Glutamatergic neuron (in vitro differentiated cells): ENCODE measurements at regions not wholly inside any gene's neighbourhood (a gene's known extent, or its start where the extent isn't known, plus 50 kb on each side); places are given as distances from the start of the nearest gene placed in this dataset.

Experiments
- DNase-seq: peaks from one replicate; pipeline ENCODE4 v3.0.0; 2022
- H3K27ac Mint-ChIP-seq: one replicate; pipeline ENCODE4 v1.8.0; 2020; ENCODE audit warnings: mild to moderate bottlenecking, mixed read lengths, inconsistent platforms; ENCODE audit not compliant: unreplicated experiment
- H3K27me3 Mint-ChIP-seq: one replicate; pipeline ENCODE4 v1.8.0; 2020; ENCODE audit warnings: mild to moderate bottlenecking, moderate library complexity, mixed read lengths, inconsistent platforms; ENCODE audit not compliant: unreplicated experiment
- H3K36me3 Mint-ChIP-seq: one replicate; pipeline ENCODE4 v1.8.0; 2020; ENCODE audit warnings: mild to moderate bottlenecking, mixed read lengths, inconsistent platforms; ENCODE audit not compliant: unreplicated experiment
- H3K4me1 Mint-ChIP-seq: one replicate; pipeline ENCODE4 v1.8.0; 2020; ENCODE audit warnings: mild to moderate bottlenecking, low read depth, mixed read lengths, inconsistent platforms; ENCODE audit not compliant: unreplicated experiment
- H3K4me3 Mint-ChIP-seq: one replicate; pipeline ENCODE4 v1.8.0; 2020; ENCODE audit warnings: mild to moderate bottlenecking, mixed read lengths, inconsistent platforms; ENCODE audit not compliant: unreplicated experiment
- H3K9me3 Mint-ChIP-seq: one replicate; pipeline ENCODE4 v1.8.0; 2020; ENCODE audit warnings: mild to moderate bottlenecking, moderate library complexity, mixed read lengths, inconsistent platforms; ENCODE audit not compliant: unreplicated experiment
- TF ChIP-seq, protein P1 (sequence below): fragments of 200-600 bp; sonication (generic); IDR thresholded peaks from one replicate; pipeline ENCODE4 v1.5.0; 2021; ENCODE audit not compliant: partially characterized antibody, unreplicated experiment

DNA sequence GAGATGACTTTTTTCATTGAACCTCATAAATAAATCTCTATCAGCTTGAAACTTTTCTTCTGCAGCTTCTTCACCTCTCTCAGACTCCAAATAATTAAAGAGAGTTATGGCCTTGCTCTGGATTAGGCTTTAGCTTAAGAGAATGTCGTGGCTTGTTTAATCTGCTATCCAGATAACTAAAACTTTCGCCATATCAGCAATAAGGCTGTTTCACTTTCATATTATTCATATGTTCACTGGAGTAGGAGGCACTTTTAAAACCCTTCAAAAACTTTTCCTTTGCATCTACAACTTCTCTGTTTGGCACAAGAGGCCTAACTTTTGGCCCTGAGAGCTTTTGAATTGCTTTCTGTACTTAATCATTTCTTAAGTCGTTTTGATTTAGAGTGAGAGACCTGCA, 386.9 kb upstream of the FAM174A start:
- no peak for DNase-seq
- Mint-ChIP-seq H3K4me3 (no peak overlapping the region), H3K9me3 (no peaks in the 10 kb centered on the region), H3K4me1 (no peaks in the 10 kb centered on the region), H3K27ac (no peak overlapping the region), H3K36me3 (no peaks in the 10 kb centered on the region), H3K27me3 (no peaks in the 10 kb centered on the region)
- TF ChIP-seq, protein P1, sequence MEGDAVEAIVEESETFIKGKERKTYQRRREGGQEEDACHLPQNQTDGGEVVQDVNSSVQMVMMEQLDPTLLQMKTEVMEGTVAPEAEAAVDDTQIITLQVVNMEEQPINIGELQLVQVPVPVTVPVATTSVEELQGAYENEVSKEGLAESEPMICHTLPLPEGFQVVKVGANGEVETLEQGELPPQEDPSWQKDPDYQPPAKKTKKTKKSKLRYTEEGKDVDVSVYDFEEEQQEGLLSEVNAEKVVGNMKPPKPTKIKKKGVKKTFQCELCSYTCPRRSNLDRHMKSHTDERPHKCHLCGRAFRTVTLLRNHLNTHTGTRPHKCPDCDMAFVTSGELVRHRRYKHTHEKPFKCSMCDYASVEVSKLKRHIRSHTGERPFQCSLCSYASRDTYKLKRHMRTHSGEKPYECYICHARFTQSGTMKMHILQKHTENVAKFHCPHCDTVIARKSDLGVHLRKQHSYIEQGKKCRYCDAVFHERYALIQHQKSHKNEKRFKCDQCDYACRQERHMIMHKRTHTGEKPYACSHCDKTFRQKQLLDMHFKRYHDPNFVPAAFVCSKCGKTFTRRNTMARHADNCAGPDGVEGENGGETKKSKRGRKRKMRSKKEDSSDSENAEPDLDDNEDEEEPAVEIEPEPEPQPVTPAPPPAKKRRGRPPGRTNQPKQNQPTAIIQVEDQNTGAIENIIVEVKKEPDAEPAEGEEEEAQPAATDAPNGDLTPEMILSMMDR: no peak

- H3K27ac Mint-ChIP-seq: no peak overlapping the region
- no peak overlapping the region for H3K4me3 Mint-ChIP-seq
- H3K9me3 Mint-ChIP-seq: no peaks in the 10 kb centered on the region
- no peaks in the 10 kb centered on the region for H3K36me3 Mint-ChIP-seq
- no peaks in the 10 kb centered on the region for H3K27me3 Mint-ChIP-seq
- H3K4me1 Mint-ChIP-seq: no peaks in the 10 kb centered on the region
- TF ChIP-seq, protein P1: no peak
- no peak for DNase-seq
Measured at GRCh38 chr5:100142607-100143006, 392.6 kb upstream of the FAM174A start.

- Mint-ChIP-seq H3K4me3 (no peak overlapping the region), H3K36me3 (no peaks in the 10 kb centered on the region)
Measured at GRCh38 chr5:100131161-100131560, 404.0 kb upstream of the FAM174A start.

GRCh38 chr5:100130307-100130706, 404.9 kb upstream of the FAM174A start:
- H3K4me1 Mint-ChIP-seq: no peaks in the 10 kb centered on the region
- H3K4me3 Mint-ChIP-seq: no peak overlapping the region
- no peaks in the 10 kb centered on the region for H3K27me3 Mint-ChIP-seq
- H3K9me3 Mint-ChIP-seq: no peaks in the 10 kb centered on the region
- no peak for DNase-seq
- no peak overlapping the region for H3K27ac Mint-ChIP-seq
- no peaks in the 10 kb centered on the region for H3K36me3 Mint-ChIP-seq
- TF ChIP-seq, protein P1: no peak

More at GRCh38 chr5:100131161-100131560, 404.0 kb upstream of the FAM174A start:
- DNase-seq: no peak
- H3K27me3 Mint-ChIP-seq: no peaks in the 10 kb centered on the region
- TF ChIP-seq, protein P1: no peak
- H3K27ac Mint-ChIP-seq: no peak overlapping the region
- H3K4me1 Mint-ChIP-seq: no peaks in the 10 kb centered on the region
- H3K9me3 Mint-ChIP-seq: no peaks in the 10 kb centered on the region

DNA sequence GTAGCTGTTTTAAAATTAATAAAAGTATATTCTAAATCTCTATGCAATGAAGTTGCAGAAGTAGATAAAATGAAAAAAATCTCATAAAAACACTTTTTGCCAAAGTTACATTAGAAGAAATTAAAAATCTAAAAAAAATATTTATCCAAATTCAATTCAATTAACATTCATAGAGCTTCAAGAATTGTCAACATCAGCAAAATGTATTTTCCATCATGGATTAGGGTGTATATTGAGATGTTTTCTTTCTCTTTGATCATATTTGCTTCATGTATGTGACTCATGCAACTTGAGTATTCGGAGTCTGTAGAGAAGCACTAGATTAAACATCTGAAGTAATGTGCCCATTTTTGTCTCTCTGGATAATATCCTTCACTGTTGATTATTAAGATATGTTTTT, 415.3 kb upstream of the FAM174A start:
- Mint-ChIP-seq H3K36me3 (no peaks in the 10 kb centered on the region), H3K4me1 (no peaks in the 10 kb centered on the region), H3K4me3 (no peak overlapping the region), H3K27me3 (no peaks in the 10 kb centered on the region), H3K9me3 (no peaks in the 10 kb centered on the region), H3K27ac (no peak overlapping the region)
- DNase-seq: no peak
- TF ChIP-seq, protein P1: no peak
